Kidney tubule cell (primary cell): ENCODE measurements at regions not wholly inside any gene's neighbourhood (a gene's known extent, or its start where the extent isn't known, plus 50 kb on each side); places are given as distances from the start of the nearest gene placed in this dataset.

Experiments
- DNase-seq: peaks from one replicate; pipeline ENCODE4 v3.0.0-alpha.2; 2018; ENCODE audit warnings: low spot score

DNA sequence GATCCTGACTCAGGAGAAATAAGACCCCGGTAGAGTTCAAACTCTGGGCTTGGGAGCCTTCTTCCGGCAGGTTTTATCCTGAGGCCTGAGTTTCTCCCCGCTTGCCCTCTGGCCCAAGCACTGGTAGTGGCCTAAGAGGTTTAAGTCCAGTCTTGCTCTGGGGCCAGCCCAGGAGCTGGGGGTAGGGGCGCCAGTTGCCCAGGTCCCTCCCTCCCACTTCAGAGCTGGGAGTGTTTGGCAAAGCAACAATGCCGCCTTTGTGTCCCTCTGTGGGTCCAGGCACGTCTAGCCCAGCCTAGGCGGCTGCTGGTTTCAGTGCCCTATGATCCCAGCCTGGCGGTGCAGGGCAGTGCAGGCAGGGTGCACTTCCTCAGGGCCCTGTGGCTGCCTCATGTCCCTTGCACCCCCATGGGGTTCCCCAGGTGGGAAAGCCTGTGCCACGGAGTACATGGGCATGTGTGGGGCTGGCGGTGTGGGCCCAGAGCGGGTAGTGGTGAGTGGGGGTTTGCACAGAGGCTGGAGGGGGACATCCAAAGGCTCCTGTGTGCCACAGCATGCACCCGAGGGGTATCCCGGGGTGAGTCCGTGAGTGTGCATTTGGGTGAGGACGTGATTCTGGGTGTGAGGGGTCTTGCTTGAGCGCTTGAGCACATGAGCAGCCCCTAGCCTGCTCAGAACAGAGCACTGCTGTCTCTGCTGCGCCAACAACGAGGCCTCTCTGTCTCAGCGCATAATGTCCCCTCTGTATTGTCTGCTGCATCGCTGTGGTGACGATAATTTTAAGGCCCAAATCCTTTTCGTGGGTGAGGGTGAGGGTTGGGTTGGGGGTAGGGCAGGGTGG is 61.7 kb upstream of the PSD2 start:
- peak; percentile 39 for DNase-seq

DNA sequence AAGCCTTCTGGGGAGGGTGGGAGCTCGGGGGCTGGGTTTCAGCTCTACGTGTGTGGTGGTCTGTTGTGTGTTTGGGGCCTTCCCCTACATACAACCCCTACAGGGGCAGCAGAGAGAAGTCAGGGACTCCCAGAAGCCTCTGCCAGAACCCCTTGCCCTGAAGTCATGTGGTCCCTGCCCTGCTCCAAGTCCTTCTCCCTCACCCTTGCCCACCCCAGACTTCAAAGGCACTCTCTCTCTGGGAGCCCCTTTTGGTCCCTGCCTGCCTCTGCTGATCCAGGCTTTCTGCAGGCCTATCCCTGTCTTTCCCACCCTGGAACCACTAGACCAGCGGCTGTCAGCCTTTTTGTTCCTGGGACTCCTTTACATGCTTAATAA is 61.1 kb upstream of the PSD2 start:
- DNase-seq, result no peak

DNA sequence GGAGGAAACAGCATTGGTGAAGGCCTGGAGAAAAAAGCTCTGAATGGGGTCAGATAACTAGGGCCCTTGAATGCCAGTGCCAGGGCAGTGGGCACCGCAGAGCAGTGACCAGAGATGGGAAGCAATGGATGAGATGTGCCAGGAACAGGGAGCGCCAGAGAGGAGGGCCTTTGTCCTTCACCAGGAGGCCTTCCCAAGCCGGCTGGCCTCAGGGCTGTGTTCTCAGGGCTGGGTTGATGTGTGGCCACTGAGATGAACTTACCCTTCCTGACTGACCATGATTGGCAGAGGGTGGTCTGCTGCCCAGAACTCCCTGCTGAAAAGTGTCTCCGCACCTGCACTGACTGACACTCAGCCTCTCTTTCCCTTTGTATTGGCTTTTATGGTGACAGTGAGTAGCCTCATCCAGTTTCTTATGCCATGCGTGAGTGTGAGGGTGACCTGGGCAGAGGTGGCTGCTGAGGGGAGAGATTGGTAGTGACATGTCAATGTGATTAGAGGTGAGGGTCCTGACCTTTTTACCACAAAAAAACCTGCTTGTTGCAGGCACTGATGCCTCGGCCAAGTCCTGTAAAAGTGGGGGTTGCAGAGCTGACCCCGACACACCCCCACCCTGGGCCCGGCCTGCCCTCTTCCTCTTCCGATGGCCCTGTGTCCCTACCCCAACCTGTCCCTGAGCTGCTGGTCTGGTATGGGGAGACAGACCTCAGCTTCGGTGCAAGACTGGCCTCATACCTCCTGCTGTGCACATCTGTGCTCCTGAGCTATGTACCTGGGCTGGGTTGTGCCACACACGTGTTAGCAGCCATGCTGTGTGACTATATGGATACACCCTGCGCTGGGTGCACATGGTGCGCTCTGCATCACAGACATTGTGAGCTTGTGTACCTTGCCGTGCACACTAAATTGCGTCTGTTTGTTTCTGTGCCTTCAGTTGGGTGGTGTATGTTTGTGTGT is 57.1 kb upstream of the PSD2 start:
- no peak for DNase-seq

DNA sequence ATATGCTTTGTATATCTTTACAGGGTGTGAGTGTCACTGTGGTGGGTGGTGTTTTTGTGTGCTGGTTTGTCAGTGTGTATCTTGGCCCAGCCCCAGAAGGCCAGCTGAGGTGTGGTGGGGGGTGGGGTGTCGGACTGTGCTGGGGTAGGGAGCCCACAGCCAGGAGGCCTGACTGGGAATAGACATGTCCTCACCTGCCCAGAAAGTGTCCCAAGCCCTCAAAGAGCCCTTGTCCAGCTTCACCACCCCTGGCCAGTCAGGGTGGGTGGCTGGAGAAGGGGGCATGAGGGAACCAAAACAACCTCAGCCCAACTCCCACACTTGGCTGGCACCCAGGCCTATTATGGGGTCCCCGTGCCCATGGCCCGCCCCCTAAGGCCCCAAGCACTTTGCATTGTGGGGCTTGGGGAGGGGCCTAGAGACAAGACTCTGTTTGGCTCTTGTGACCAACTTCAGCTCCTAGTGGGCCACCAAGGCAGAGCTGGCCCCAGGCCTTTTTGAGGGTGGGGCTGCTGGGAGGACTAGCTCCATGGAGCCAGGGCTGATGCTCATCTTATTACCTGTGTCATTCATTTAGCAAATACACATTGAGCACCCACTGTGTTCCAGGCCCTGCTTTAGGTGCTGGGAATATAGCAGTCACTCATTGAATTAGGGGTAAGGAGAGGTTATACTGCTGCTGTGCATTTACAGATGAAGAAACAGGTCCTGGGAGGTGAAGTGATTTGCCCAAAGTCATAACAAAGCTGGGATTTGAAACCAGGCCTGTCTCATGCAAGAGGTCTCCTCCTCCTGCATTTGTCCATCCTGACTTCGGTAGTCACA is 56.2 kb upstream of the PSD2 start:
- DNase-seq, result no peak

DNA sequence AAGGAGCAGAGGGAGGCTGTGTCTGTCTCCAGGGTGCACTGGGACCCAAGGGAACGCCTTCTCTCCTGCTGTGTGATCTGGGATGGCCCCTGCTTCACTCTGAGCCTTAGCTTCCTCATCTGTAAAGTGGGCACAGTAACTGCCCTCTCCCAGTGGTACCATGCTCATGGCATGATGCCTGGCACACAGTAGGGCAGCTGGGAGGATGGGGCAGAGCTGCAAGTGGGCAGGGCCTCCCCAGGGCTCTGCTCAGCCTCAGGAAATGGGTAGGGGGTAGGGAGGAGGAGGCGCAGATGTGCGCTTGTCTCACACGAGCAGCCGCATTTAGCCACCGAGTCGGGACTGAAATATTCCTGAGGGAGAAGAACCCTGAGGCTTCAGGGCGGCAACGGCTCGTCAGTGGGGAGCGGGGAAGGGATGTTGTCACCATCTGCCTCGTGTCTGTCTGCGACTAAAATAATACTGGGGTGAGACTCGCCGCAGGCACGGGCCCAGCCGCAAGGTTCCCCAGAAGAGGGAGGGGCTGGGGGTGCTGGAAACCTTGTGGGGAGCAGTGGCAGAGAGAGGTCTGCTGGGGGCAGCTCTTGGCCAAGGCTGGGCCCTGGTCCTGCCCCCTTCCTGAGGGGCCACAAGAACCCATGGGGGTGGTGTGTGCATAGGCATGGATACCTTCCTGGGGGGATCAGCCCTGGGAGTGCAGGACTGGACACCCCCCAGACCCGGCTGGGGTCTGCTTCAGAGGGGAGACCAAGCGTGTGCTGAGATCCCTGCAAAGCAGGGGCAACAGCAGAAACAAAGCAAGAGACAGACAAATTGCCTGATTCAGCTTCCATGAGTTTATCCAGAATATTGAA is 55.2 kb upstream of the PSD2 start:
- DNase-seq, result no peak

DNA sequence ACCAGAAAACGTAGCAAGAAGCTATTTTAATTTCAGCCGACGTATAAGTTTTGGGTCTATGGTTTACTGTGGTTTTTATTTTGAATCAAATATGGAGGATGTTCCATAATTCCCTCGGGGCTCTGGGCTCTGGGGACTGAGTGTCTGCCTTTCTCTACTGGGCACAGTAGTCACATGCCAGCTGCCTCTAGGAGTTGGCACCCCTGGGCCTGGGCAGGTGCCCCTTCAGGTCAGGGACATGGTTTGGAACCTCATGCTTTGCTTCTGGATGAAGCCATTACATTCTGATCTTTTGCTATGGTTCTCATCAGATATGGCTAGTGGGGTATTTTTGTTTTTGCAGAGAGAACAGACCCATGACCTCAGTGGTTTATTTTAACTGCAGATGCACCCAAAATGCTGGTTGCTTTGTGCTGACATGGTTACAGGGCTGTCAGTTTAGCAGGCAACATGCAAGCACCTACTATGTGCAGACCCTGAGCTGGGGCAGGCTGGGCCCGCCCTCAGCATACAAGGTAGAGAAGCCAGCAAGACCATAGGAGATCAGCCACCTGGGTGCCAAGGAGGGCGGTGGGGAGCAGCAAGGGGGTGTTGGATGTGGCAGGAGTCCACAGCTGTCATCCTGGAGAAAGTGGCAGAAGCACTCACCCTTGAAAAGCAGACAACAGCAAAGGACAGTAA is 54.5 kb upstream of the PSD2 start:
- no peak for DNase-seq

DNA sequence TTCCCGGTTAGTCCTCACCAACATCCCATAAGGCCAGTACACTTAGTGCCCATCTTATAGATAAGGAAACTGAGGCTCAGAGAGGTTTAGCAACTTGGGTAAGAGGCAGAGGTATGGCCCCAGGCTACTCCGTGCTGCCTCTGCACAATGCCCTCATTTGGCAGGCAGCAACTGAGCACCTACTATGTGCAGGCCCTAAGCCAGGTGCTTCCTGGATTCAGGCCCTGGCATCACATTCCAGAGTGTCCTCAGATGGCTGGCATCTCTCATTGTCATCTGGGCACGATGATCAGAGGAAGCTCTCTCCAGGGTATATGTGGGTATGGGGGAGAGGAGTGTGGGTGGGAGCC is 53.8 kb upstream of the PSD2 start:
- no peak for DNase-seq

DNA sequence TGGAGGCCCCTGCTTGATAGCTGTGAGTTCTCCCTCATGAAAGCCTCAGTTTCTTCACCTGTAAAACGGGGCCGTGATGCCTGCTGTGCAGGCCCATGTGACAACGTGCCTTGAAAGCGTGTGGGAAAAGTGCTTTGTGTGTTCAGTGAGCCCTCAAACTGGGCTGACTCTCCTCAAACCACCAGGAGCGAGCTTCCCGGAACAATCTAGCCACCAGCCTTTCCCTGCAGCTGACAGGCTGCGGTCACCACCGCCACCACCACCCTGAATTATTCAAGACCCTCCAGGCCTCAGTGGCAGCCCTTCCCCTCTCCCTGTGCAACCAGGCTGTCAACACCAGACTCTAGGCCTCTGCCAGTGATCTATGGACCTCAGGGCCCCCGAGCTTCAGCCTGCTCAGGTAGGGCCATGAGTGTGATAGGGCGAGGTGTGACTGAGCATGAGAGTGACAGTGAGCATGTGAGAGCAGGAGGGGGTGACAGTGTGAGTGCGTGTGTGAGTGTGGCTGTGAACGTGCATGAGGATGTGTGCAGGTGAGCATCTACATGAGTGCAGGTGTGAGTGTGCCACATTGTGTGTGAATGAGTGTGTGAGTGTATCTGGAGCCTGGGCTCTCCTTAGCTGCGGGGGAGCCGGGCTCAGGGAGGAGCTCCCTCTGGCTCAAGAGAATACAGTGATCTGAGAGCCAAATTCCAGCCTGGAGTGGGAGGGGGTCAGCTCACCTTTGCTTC is 53.3 kb upstream of the PSD2 start:
- DNase-seq, result no peak

GRCh38 chr5:139743001-139743771 is 52.4 kb upstream of the PSD2 start:
- no peak for DNase-seq

GRCh38 chr5:139743804-139744203 is 51.8 kb upstream of the PSD2 start:
- DNase-seq, result no peak

DNA sequence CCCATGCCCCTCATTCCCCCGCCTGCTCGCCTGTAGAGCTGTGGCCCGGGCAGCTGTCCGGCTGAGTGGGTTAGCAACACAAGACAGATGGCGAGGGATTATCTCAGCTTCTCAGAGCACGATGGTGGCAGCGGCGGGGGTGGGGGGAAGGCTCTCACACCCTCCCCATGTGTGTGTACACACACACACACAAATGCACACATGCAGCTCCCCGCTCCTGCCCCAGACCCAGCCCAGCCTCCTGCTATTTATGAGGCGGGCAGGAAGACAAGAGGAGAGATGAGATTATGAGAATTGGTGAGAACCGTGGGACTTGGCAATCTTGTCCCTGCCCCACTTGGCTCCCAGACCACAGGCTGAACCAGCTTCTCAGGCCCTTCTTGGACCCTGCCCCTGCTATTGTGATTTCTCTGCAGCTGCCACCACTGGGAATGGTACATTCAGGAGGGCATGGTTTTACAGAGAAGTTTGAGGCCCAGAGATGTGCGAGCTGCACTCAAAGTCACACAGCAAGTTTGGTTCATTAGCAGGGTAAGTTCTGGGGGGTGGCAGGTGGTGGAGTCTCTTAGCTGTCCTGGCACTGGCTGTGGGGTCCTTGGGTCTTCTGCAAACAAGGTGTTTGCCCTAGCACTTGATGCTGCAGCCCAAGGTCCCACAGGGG is 51.0 kb upstream of the PSD2 start:
- no peak for DNase-seq

GRCh38 chr5:139745132-139745799 is 50.3 kb upstream of the PSD2 start:
- peak; percentile 98 for DNase-seq

DNA sequence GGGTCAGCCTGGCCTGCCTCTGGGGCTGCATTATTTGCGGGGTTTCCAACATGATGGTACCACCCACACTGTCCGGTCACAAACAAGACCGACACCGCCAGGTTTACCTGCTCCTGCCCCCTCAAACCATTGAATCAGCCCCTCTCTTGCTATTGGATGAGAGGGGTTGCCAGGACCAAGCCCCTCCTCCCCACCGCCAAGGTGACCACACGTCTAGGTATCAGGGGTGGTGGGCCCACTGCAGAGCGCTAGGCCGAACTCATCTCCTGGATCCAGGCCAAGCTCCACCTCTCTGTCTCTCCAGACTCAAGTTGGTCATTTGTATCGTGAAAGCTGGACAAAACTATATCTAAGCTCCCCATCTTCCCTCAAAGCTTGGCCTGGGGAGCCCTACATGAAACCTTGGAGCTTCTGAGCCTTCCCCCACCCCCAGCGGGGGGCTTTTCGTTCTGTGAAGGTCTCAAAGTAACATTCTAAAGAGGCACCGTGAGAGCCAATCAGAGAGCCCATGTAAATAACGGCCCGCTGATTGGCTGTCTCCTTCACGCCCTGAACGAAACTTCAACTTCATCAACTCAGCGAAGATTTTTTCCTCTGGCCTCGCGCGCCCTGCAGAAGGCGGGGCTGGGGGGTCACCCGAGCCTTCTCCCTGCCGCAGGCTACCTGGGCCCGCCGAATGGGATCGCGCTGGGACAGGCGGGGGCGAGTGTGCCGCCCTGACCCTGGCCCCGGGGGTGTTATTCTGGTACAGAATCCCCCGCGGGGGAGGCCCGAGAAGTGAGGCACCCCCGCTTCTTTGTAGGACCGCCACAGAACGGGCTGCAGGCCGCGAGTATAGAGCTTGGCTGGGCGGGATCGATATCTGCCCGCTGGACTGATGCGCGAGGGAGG is 49.6 kb upstream of the PSD2 start:
- DNase-seq, result peak; percentile 91
